ENCODE measurements at regions not wholly inside any gene's neighbourhood (a gene's known extent, or its start where the extent isn't known, plus 50 kb on each side); places are given as distances from the start of the nearest gene placed in this dataset.

DNA sequence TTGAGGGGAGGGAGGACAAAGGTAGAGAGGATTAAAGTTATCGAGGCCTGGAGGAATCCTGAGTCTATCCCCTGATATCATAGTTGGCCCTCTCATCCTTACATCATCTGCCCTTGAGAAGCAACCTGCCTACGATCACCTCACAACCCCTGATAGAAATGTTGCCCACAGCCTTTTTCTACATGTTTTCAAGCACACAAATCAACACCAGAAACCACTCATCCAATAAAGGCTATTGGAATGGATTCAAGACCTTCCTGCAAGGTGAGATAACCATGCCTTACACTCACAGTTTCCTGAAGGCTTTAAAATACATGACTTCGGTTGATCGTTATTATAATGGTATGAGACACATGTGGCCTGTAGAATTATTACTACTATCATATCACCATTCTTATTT lies 175.7 kb upstream of the EGLN3 start:
- no peak for DNase-seq

DNA sequence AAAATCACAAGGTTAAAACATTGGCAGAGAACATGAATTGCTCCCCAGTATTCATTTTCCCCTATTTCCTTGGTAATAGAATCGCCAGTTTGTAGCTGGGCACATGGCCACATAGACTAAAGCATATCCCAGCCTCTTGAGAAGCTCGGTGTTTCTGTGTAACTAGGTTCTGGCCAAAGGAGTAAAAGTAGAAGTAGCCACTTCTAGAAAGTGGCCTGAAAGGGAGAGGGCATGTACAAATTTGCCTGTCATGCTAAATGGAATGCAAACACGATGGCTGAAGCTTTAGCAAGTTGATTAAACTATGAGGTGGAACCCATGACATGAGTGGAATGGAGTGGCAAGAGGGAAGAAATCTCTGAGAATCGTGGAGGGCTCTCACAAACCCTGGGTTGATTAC lies 173.7 kb upstream of the EGLN3 start:
- no peak for DNase-seq

DNA sequence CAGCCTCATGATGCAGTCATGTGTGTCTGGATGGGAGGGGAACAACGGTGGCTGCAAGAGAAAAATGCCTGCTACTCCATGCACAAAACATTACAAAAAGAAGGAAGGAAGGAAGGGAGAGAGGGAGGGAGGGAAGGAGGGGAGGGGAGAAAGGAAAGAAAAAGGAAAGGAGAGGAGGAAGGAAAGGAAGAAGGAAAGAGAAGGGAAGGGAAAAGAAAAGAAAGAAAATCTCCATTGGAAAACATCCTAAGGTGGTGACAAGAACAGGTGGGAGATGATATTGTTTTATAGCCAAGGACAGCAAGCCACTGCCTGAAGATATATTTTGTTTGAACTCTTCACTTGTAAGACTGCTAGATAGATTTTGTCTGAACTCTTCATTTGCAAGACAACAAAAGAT lies 171.8 kb upstream of the EGLN3 start:
- DNase-seq: no peak

DNA sequence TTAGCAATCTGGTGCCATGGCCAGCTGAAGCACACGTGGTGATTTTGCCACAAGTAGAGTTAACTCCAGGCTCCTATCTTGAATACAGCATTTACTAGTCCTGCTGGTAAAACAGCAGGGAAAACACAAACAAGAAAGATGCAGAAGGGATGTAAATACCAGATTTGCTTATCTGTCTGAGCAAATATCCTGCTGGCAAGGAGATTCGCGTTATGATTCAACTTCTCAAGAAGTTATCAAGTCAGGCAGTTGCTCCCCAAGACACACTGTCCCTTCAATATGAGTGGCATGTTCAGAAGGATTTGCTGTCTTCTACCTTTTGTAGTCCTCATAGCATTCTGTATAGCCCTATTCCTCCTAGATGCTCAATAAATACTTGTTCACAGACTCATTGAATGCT lies 171.2 kb upstream of the EGLN3 start:
- no peak for DNase-seq

DNA sequence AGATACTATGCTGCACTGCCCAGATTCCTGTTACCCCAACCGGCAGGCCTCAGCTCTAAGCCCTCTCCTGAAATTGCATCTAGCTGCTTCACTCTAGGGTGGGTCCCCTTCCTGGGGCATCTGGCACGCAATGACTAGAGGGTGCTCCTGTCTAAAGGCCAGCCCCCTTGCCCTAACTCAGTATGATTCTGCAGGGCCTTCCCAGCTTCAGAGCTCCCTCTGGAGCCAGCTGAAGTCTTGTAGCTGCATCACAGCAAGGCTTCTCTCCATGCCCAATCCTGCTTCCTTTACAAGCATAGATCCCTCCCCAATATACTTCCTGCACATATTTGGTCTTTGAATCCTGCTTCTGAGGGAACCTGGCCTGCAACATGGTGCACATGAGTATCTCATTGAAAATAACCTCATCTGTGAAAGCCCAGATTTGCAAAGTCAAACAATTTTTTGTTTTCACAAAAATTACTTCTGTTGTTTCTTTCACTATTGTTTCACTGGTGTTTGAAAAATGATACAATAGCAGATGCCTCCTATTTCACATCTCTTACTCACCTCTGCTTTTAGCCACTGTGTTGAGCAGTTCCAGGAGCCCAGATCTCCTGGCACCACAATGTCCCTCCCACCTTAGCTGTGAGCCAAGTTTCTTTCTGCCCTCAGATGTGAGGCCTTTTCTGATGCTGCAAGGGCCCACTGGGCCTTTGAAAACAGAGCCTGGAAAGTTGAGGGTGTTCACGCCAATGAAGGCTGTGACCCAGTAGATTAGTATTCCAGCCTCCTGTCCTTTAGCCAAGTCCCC lies 169.5 kb upstream of the EGLN3 start:
- DNase-seq: no peak

DNA sequence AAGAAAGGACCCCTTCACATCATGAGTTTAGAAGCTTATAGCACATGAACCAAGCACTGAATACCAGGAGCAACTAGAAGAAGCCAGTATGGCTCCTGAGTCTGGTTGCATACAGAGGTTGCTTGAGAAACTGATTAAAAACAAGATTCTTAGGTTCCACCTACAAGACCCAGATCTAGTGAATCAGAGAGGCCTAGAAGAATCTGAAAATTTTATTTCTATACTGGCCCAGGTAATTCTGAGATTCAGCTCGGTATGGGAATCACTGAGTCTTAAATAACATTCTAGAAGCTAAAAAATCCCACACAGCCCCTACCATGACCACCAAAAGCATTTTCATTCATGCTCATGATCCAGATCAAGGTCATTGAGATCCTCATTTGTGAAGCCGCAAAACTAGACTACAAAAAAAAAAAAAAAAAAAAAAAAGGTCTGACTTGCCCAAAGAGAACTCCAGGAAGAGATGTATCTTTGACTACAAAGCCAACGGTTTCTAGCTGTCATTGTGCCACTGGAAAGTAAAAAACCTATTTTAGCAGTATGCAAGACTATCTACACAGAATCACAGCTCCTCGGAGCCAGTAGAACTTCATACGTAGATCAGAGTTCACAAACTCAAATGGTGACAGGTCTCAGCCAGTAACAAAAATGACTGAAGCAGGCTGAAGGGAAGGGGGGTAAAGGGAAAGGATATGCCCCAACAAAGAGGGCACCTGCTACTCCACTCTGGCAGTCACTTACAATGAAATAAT lies 168.4 kb upstream of the EGLN3 start:
- no peak for DNase-seq

DNA sequence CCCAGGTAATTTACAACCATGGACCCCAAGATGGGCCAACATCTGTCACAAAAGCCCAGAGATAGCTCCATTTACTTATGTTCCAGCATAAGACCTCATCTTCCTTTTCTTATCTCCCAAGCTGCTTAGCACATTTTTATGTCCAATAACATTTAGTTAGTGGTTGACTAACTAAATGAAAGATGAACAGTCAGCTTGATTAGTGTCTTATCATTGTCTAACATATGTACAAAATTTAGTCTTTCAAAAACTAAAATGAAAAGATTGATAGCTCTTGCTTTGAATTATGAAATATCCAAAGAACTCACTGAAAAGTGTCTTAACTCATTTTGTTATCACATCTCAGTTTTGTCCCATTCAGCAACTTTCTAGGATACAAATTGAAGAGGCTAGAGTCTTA lies 163.1 kb upstream of the EGLN3 start:
- no peak for DNase-seq

DNA sequence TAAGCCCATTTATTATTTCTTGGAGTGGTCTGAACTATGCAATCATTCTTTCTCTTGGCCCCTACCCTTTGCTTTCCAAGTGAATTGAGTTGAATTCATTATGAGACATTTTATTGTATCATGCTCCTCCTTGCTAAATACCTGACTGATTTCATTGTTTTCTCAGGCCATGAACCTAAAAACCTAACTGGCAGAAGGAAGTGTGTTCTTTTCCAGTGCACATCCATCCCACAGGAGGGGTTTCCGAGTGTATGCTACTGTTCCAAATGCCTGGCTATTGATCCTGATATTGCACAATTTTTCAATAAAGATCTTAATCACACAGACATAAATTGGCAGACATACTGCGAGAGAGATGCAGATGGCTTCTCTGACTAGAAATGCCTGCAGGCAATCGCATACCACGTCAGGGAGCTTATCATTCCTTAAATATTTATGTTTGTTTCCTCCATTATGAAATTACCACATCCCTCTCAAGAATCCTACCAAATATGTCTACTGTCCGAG lies 162.2 kb upstream of the EGLN3 start:
- no peak for DNase-seq

DNA sequence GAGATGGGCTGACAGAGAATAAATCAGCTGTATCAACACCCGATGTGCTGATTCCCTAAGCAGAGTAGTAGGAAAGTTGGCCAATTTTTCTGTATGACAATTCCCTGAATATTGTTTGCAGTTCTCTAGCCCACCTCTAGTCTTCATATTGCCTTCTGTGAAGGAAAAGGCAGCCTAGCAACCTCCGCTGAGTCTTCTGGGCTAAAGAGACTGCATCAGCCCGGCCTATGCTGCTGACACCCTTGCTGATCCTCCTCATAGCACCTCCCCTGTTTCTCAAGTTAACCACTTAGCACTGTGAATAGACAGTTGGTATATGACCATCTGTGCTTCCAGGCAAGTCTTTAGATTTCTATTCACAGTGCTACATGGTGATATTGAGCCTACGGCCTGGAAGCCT lies 161.1 kb upstream of the EGLN3 start:
- no peak for DNase-seq

DNA sequence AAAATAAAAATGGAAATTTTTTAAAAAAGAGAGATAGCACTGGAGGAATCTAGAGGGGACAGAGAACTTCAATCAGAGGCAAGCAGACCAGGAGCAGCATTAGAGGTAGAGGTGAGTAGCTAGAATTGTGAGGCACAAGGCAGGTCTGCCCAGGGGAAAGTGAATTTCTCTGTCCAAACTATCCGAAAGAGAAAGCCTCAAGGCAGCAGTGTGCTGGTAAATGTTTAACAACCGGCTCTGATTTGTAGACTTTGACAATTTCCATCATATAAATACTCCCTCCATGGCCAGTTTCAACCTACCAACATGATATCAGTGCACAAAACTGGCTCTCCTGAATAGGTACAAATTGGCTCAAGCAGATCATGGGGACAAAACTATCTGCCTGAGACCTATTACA lies 160.6 kb upstream of the EGLN3 start:
- DNase-seq: no peak

DNA sequence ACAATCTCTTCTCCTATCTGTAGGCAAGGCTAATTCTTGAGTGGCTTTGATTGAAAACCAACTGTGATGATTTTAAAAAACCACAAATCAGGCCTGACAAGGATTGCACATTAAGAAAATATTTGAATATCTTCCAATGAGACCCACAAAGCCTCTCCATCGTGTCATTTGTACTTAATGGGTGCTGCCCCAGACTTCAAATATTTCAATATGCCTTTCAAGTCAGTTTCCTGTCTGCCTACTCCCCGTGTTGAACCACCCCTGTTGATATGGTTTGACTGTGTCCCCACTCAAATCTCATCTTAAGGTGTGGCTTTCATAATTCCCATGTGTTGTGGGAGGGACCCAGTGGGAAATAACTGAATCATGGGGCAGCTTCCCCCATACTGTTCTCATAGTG lies 159.7 kb upstream of the EGLN3 start:
- no peak for DNase-seq

DNA sequence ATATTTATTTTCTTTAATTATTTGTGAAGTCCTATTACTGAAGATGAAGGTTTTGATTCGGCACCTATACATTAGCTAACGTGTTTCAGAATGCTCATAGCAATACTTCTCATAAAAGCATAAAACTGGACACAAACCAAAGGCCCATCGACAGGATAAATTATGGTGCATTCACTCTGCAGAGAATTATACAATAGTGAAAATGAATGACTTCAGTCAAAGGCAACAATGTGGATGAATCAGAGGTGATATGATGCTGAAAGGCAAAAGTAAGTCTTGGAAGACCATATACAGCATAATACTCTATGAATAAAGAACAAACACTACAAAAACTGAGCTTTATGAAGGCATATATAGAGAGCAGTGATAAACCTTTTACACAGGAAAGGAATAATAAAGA lies 156.6 kb upstream of the EGLN3 start:
- DNase-seq: no peak

DNA sequence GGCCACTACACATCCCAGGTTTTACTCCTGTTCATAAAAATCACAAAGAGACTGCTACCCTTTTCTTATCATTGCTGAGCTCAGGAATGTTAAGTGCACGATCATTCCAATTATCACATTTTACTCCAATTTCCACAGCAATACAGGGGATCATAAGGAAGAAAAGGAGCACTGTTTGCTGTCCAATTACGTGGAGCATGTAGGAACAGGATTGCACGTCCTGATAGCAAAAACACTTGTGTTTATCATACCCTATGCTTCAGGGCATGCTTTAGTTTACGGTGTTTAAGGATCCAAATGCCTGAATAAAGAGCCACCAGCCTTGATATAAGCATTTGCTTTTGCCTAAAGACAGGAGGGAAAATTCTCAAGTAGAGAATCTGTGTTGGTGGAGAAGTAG lies 155.4 kb upstream of the EGLN3 start:
- no peak for DNase-seq

DNA sequence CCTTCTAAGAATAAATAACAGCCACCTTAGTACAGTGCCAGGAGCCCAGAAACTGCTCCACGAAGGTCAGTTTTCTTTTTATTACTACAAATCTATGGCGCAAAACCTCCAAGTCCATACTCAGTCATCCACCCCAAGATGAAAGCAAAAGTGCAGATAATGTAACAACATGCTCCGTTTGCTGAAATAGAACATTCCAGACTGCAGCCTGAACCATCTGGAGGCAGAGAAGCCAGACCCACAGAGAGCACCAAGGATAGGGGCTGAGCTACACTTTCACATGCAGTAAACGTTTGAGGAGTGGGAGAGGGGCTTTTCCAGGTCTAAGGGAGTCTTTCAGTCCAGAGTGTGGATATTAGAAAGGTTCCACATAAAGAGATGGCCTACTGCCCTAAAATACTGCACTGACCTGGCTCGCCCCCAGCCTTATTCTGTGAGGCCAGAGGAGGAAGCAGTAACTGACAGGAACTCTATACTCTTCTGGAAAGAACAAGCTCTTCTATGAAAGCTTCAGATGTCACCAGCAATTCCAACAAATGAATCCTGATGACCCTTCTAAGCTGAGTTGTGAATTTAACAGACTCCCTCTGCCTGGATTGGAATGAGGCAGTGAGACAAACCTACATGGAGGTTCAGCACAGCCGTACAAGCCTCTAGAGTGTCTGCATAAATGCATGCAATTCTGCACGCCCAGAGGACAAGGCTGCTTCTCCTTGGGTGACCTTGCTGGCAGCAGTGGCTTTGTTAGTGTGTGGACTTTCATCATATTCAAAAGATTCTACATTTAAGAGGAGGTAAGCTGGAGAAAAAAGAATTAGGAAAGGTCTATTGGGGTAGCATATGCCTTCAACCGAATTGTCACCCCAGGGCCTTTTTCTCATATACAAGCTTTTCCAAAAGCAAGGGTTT lies 153.9 kb upstream of the EGLN3 start:
- DNase-seq: no peak

DNA sequence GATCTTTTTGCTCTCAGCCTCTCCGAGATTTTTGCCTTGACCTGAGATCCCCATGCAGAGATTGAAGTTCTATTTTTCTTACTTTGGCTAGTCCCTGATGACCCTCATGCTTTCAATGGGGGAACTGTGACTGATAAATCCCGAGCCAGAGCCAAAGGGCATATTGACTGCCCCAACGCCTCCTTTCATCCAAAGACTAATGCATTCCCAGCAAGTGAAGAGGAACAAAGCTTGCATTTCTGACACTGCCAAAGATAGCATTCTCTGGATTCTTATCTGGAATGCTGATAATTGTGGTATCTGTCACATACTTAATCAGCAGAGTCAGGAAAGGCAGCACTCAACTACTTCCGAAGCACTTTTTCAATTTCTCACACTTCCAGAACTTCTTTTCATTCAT lies 152.3 kb upstream of the EGLN3 start:
- no peak for DNase-seq

DNA sequence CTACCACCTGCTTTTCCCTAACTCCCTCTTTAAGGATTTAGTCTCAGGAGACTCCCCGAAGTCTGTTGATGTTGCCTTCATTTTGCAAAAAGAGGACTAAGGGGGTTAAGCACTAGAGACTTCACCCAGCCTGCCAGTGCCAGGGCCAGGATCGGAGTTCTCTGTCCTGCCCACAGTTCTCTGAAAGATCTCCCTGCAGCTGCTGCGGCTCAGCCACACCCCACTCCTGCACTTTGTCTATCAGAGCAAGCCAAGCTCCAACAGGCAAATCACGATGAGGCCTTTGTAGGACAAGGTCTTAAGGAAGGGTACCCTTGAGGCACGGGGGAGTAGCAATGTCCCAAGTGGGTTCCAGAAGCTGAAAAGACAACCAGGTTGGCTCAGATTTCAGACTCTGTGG lies 148.8 kb upstream of the EGLN3 start:
- no peak for DNase-seq

DNA sequence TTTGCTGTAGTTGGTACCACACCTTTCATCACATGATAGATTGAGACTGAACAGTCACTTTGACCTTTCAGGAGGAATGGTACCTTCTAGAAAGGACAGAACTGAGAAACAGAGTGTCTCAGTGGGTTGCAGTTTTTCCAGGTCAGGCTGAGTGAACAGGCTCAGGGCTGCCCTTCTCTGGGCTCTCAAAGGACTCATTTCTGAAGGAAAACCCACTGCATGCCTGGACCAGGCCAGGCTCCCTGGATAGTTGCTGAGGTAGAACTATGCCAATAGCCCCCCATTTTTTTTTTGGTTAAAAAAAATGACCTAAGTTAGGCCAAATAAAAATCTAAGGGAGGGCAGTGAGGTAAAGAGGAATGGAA lies 148.1 kb upstream of the EGLN3 start:
- no peak for DNase-seq

DNA sequence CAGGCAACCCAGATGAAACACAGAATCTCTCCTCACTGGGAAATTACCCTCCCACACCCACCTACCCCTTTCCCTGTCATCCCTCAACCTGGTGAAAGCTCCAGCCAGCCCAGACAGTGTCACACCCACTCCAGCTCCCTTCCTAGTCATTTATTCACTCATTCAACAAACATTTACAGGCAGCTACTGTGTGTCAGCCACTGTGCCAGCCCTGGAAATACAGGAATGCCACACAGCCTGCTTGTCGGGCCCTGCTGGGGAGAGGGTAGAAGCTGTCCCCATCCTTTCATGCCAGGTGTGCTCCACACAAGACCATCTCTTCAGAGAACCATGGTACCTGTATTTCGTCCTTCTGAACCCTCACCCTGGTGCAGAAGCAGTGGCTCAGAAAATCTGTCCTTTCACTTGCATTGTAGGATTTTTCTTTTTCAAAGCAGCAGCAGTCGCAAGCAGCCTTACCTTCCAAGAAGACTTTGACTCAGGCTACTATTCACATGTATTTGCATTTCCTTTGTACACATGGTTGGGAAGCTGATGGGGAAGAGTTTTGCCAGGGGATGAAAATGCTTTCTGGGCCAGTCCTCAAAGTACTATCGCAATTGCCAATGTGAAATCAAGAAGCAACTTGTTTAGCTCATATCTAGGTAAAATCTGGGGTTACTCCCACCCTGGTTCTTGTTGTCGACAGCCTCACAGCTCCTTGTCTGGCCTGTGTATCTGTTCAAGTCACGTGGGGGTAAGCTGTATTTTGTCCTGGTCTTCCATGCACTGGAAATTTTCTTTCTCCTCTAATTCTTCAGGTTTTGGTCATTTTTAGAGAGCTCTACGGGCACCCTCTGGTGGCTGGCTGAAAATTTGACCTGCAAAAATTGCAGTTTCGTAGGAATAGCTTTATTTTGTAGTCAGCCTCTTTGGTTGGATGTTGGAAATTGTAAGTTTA lies 147.4 kb upstream of the EGLN3 start:
- DNase-seq: peak in 9 of 14 donors; percentile 16 to 61 (median 46)

DNA sequence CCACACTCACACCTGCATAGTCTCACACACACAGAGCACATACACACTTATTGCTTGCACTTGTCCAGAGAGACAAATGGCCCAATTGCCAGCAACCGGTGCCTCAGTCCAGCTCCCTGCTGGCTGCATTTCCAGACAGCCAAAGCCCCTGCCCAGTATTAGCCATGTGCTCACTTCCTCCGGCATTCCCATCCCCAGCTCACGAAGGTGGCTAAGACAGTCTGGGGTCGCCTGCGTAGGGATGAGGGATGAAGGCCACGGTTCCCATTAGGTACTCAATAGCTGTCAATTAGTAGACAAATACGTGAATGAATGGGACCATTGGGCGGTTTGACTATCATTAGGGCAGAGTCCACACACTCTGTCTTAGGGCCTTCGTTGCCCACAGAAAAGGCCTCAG lies 146.8 kb upstream of the EGLN3 start:
- no peak for DNase-seq

DNA sequence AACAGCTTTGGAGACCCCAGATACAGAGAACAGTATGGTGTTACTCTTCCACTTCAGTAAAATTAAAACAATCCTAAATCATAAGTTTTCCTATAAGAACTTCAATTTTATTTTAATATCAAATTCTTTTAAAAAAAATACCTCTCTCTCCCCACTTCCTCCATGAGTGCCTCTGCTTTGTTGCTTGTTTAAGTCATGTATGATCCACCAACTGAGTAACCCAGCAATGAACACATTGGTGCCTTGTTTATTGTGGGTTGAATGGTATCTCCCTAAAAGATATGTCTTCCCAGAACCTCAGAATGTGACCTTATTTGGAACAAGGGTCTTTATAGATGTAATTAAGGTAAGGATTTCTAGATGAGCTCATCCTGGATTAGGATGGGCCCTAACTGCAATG lies 143.5 kb upstream of the EGLN3 start:
- no peak for DNase-seq

DNA sequence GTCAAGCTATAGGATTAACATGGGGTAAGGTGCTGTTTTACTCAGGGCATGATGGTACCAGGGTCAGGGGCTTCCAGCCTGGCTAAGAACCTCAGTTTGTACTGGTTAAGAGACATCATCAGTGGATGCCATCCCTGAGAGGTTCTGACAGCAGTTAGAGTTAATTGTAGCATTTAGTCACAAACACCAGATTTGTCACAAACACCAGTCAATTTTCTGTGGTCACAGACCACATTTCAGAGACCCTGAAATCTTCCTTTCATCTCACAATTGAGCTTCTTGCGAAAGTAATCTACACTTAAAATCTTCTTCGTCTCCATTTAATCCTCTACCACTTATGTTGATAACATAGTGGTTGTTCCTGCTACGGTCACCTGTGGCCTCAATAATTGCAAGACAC lies 143.0 kb upstream of the EGLN3 start:
- no peak for DNase-seq

DNA sequence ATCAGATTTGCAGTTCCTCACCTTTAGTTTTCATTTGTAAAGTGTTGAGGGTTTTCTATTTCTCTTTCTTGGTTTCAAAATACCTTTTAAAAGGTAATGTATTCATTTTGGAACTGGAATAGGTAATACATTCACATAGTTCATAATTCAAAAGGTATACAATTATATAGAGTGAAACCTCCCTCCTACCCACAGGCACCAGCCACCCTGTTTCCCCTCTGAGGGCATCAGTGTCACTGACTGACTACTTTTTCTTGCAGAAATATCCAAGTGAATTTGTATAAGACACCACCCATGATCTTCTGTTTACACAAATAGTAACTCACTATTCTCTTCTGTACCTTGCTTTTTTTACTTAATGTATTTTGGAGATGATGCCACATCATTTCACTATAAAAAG lies 139.6 kb upstream of the EGLN3 start:
- DNase-seq: no peak
